Thymus (tissue), 11 donors: ENCODE measurements at regions not wholly inside any gene's neighbourhood (a gene's known extent, or its start where the extent isn't known, plus 50 kb on each side); places are given as distances from the start of the nearest gene placed in this dataset.
"Not testable (repeated sequence)": the region's sequence is repeated elsewhere in the genome, so short reads cannot be mapped to it uniquely, and the experiment has no call there.

Experiments
- DNase-seq, 9 donors: peaks; one replicate each; pipeline ENCODE4 v3.0.0-alpha.2; 2013; ENCODE audit warnings: low spot score in 9 of 9, low read depth in 6 of 9, missing footprints in 1 of 9
- H3K27ac ChIP-seq, 2 donors: one replicate each; pipeline ENCODE4 v1.5.1; 2013; ENCODE audit warnings: control low read depth in 1 of 2, low read depth in 1 of 2, low read length in 1 of 2, mild to moderate bottlenecking in 1 of 2, moderate library complexity in 1 of 2
- H3K27me3 ChIP-seq, 2 donors: one replicate each; pipeline ENCODE4 v1.5.1; 2013; ENCODE audit warnings: low read length in 1 of 2; ENCODE audit not compliant: control insufficient read depth in 2 of 2, insufficient read depth in 1 of 2
- H3K36me3 ChIP-seq, 2 donors: one replicate each; pipeline ENCODE4 v1.5.1; 2013; ENCODE audit warnings: low read length in 1 of 2, mild to moderate bottlenecking in 1 of 2, moderate library complexity in 1 of 2; ENCODE audit not compliant: control insufficient read depth in 2 of 2, insufficient read depth in 2 of 2
- H3K4me1 ChIP-seq, 2 donors: one replicate each; pipeline ENCODE4 v1.5.1; 2013; ENCODE audit warnings: low read length in 2 of 2; ENCODE audit not compliant: control insufficient read depth in 2 of 2, insufficient read depth in 2 of 2
- H3K4me3 ChIP-seq, 2 donors: one replicate each; pipeline ENCODE4 v1.5.1; 2013; ENCODE audit warnings: low read length in 2 of 2, control low read depth in 1 of 2, mild to moderate bottlenecking in 1 of 2
- H3K9me3 ChIP-seq, 2 donors: one replicate each; pipeline ENCODE4 v1.5.1; 2013; ENCODE audit warnings: low read length in 1 of 2, mild to moderate bottlenecking in 1 of 2; ENCODE audit not compliant: control insufficient read depth in 2 of 2, insufficient read depth in 1 of 2
- WGBS: extraction: QIAGEN DNeasy Blood & Tissue Kit; methylation state at CpG from one replicate; pipeline ENCODE4 v1.1.7; 2013; 5-methylcytosine and 5-hydroxymethylcytosine counted together
- donor health status: healthy.

- H3K36me3 ChIP-seq = no peaks in the 10 kb centered on the region
- H3K4me3 ChIP-seq = no peak overlapping the region
- H3K9me3 ChIP-seq = no peaks in the 10 kb centered on the region
- H3K27me3 ChIP-seq = no peaks in the 10 kb centered on the region
- H3K4me1 ChIP-seq = no peaks in the 10 kb centered on the region
- H3K27ac ChIP-seq = no peak overlapping the region
- DNase-seq = no peak
Observed at GRCh38 chrX:96204928-96205327, 479.7 kb upstream of the DIAPH2 start.

- Histone ChIP-seq H3K27me3 (no peaks in the 10 kb centered on the region), H3K4me3 (no peak overlapping the region), H3K36me3 (no peaks in the 10 kb centered on the region), H3K27ac (no peak overlapping the region), H3K4me1 (no peaks in the 10 kb centered on the region), H3K9me3 (peaks cover 0 to 14% of the 10 kb centered on the region in 2 donors)
- no peak for DNase-seq
Observed at GRCh38 chrX:96211953-96212352, 472.7 kb upstream of the DIAPH2 start.

- WGBS = 99% methylated on average over 4 of the region's 4 CpGs
- not testable (repeated sequence) for H3K4me1 ChIP-seq, DNase-seq, H3K27ac ChIP-seq, H3K27me3 ChIP-seq, H3K4me3 ChIP-seq, H3K36me3 ChIP-seq
- H3K9me3 ChIP-seq = peaks cover 0 to 14% of the 10 kb centered on the region in 2 donors
Observed at GRCh38 chrX:96214681-96215080, 470.0 kb upstream of the DIAPH2 start.

- H3K4me3 ChIP-seq = no peak overlapping the region
- WGBS = 16% methylated on average over 3 of the region's 3 CpGs
- H3K9me3 ChIP-seq = no peaks in the 10 kb centered on the region
- H3K36me3 ChIP-seq = no peaks in the 10 kb centered on the region
- no peak for DNase-seq
- no peaks in the 10 kb centered on the region for H3K4me1 ChIP-seq
- no peaks in the 10 kb centered on the region for H3K27me3 ChIP-seq
- no peak overlapping the region for H3K27ac ChIP-seq
Observed at GRCh38 chrX:96224279-96224678, 460.4 kb upstream of the DIAPH2 start.

GRCh38 chrX:96244955-96245354 is 439.7 kb upstream of the DIAPH2 start:
- no peak for DNase-seq
- 74% methylated on average over 3 of the region's 3 CpGs for WGBS
- H3K27ac ChIP-seq = no peak overlapping the region
- no peaks in the 10 kb centered on the region for H3K36me3 ChIP-seq
- no peak overlapping the region for H3K4me3 ChIP-seq
- H3K4me1 ChIP-seq = no peaks in the 10 kb centered on the region
- H3K27me3 ChIP-seq = no peaks in the 10 kb centered on the region
- no peaks in the 10 kb centered on the region for H3K9me3 ChIP-seq

GRCh38 chrX:96246436-96246835 is 438.2 kb upstream of the DIAPH2 start:
- Histone ChIP-seq H3K27ac (no peak overlapping the region), H3K9me3 (no peaks in the 10 kb centered on the region), H3K27me3 (no peaks in the 10 kb centered on the region), H3K4me1 (no peaks in the 10 kb centered on the region), H3K36me3 (no peaks in the 10 kb centered on the region), H3K4me3 (no peak overlapping the region)
- no peak for DNase-seq
